ENCODE measurements at regions not wholly inside any gene's neighbourhood (a gene's known extent, or its start where the extent isn't known, plus 50 kb on each side); places are given as distances from the start of the nearest gene placed in this dataset.

DNA sequence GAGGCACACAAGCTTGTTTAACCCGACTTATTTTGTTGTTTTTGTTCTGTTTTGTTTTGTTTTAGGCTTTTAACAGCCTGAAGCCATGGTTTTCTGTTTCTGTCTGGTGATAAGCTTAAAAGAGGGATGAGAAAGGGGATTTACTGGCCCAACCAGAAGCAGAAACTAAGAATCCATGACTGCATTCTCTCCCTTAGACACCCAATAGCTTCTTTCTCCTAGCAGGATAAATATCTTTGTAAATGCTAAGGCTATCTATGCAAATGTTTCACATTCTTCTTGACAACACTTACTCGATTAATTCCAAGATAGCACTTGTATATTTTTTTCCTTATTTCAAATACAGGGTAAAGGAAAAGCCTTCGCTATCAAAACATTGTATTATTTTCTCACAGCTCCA, 53.7 kb upstream of the SMAD1 start:
- no peak for DNase-seq

DNA sequence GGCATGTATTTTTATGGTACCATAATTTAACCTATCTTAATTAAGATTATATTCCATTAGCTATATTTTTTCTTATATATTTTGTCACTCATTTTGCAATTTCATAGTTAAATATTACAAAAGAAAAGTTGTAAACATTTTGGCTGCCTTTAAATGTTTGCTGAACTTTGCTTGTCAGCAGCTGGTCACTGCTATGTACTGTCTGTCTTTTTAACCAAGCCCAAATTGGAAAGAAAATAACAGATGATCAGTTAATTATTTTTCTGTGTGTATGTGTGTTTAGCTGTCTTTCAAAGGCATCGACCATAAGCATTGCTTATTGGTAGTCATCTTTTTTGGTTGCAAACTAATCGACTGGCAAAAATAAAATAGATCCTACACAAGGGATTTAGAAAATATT, 54.4 kb upstream of the SMAD1 start:
- DNase-seq: no peak

DNA sequence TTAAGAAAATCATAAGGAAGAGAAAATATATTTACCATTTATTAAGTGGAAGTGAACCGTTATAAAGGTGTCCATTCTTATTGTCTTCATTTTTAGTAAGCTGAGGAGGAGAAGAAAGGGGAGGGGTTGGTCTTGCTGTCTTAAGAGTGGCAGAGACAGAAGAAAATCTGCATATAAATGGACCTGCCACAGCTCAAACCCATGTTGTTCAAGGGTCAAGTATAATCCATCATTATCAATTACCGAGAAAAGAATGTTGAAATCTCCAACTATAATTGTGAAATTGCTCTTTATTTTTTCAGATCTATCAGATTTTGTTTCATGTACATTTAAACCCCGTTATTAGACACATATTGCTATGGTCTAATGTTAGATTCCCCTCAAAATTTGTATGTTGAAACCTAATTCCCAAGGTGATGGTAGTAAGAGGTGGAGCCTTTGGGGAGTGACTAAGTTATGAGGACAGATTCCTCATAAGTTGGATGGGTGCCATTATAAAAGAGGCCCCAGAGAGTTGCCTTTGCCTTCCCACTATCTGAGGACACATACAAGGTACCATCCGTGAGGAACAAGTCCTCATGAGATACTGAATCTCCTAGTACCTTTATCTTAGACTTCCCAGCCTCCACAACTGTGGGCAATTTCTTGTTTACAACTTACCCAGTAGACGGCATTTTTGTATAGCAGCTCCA, 58.5 kb upstream of the SMAD1 start:
- no peak for DNase-seq

DNA sequence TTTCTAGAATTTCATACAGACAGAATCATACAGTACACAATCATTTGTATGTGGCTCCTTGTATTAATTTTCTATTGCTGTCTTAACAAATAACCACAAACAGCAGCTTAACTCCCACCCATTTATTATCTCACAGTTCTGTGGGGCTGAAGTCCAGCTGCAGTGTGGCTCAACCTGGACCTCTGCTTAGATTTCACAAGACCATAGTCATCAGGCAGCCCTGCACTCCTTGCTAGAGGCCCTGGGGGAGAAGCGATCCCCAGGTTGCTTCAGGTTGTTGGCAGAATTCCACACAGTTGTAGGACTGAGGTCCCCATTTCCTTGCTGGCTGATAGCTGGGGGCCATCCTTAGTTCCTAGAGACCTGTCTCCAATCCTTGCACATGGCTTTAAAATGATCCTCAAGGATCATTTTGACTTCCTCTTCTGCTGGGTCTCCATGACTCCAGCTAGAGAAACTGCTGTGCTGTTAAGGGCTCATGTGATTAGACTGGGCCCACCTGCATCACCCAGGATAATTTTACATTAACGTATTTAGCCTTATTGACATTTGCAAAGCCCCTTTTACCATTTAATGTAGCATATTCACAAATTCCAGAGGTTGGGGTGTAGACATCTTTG, 60.9 kb upstream of the SMAD1 start:
- DNase-seq: no peak

DNA sequence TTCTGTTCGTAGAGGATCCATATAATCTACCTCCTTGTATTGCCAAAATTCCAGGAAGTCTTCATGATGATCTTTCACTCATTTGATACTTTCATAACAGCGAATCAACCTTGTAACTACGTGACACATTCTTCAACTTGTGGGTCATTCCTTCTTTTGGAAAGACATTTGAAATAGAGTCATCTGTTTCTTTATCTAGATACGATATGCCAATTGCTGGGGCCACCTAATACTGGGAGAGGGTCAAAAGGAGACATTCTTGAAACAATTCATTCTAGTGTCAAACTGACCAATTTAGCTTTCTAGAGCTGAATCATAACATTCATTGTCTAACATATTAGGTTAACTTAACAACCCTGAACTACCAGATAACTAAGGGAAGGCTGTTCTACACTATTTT, 62.9 kb upstream of the SMAD1 start:
- DNase-seq: no peak

DNA sequence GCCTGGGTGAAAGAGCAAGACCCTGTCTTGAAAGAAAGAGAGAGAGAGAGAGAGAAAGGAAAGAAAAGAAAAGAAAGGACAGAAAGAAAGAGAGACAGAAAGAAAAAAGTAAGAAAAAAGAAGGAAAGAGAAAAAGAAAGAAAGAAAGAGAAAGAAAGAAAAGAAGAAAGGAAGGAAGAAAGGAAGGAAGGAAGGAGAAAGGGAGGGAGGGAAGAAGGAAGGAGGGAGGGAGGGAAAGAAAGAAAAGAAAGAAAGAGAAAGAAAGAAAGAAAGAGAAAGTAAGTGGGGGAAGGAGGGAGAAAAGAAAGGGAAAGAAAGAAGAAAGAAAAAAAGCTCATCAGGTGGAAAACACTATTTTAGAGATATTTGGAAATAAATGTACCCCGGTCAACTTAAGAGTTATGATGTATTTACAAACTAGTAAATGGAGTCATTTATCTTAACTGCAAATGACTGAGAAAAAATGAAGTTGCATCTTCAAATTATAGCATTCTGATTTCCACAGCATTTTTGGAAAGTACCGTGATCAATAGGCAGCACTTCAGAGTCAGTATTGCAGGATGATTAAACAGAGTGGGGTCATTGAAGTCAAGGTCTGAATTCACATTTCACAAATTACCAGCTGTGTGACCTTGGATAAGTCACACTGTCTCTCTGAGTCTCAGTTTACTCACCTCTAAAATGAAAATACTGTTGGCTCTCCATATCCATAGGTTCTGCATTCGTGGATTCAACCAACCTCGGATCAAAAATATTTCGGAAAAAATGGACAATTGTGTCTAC, 64.1 kb upstream of the SMAD1 start:
- DNase-seq: no peak

DNA sequence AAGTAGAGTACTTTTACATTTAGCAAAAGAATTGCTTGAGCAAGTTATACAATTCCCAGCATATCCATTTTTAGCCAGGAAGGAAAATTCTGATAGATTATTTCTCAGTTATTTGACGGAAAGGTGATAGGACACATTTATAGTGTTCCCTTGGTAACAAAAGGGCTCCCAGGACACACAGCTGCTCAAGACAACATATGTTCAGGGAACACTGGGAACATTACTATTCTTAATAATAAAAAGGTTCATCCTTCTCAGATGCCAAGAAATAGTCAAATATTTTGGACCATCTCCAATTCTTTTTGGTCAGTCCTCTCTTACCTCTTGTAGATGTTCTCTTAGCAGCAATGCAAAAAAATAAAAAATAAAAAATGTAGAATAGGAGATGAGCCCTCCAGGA, 66.8 kb upstream of the SMAD1 start:
- DNase-seq: no peak

DNA sequence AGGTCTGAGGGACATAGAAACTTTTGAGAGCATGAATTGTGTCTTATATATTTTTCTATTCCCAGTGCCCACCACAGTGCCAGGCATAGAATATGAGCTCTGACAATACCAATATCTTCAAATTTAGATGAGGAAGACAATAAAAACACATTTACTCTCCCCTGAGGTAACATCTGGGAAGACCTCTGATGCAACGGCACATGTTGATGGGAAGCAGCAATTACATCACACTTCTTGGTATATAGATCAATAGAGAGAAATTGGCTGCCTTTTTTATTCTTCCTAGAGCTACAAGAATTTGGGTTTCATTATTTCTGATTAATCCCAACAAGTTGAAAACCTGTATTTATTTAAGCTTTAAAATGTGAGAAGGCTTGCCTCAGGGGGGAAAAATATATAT, 67.4 kb upstream of the SMAD1 start:
- DNase-seq: no peak

DNA sequence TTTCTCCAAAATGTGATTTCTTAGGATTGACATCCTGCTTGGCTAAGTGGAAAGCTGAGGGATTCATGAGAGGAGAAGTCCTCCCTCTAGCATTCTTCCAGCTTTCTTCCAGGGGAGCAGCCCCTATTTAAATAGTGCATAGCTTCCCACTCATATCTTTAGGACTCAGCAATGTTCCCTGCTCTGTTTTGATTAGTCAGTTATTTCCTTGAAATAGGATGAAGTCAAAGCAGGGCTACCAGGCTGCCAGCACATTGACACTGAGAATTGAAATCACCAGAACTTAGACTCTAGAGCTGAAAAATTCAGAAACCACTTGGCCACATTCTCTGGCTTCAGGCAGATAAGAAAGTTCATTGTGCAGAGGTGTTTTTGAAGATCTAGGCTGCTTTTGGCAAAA, 74.7 kb upstream of the SMAD1 start:
- DNase-seq: no peak

DNA sequence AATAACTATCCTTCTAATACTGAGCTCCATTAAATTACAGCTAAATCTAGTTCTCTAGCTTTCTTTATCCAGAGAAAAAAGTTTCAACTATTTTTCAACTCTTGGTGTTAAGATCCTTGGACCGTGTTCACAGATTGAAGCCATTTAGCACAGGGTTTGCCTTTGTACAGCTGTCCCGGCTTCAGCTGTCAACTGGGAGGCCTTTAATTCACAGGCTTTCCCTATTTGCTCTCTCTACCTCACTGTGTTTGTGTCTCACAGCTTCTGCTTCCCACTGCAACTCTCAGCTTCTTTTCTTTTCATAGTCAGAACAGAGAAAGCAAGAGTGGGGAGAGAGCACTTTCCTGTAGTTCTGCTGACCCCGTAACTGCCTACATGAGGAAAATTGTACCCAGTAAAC, 76.9 kb upstream of the SMAD1 start:
- DNase-seq: no peak

DNA sequence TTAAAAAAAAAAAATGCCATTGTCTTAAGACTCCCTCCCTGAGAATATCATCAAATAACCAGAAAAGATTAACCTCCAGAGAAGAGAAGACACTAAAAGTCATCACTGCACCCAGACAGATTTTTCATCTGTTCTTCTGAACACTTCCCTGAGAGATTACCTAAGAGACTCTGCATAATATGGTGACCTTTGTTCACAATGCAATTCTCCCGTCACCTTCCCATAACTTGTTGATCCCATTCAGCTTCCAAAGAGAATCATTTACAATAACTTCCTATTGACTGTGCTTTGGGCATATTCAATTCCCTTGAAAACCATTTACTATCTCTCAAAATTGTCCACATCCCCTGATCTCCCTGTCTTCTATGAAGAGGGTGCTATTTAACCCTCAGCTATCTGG, 85.1 kb upstream of the SMAD1 start:
- no peak for DNase-seq

DNA sequence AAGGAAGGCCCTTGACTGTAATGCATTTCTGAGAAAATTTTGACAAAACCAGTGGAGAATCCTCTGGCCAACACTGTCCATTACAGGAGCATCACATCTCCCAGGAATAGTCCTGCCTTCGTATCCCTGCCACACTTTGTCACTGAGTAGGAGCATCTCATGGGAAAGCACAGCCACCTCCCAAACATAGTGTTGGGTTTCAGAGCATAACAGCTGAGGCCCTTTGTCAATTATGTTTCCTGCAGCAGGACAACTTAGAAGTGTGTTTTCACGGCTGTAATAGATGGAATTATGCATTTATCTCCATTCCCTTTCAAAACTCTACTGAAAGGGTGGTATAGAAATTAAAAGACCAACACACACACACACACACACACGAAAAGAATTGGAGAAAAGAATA, 91.1 kb upstream of the SMAD1 start:
- no peak for DNase-seq

DNA sequence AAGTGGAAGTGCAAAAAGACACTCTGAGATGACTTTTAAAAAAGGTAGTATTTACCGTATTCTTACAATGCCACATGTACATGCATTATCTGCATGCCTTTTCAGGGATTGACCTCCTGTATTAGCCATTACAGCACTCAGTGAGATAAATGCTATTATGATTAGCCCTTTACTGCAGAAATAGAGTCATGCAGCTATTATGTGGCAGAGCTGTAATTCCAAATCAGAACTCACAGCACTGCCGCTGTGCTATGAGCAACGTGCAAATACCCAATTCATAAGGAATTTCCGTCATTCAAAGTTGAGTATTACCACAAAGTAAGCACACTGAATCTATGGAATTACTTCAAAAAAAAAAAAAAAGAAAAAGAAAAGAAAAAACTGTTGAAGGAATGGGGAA, 92.1 kb upstream of the SMAD1 start:
- DNase-seq: no peak

DNA sequence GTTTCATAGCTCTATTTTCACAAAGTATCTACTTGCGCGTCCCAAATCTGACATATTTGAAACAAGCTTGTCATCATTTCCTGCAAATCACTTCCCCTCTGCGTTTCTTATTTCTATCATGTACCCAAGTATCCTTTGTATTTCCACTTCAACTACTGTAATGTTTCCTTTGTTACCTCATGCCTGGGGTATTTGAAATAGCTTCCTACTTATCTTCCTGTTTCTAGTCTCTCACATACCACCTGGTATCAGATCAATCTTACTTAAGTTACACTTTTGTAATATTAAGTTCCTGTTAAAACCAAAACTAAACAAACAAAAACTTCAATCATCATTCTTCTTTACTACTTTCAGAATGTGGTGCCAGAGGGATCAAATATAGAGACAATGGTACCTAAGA, 93.6 kb upstream of the SMAD1 start:
- DNase-seq: no peak

DNA sequence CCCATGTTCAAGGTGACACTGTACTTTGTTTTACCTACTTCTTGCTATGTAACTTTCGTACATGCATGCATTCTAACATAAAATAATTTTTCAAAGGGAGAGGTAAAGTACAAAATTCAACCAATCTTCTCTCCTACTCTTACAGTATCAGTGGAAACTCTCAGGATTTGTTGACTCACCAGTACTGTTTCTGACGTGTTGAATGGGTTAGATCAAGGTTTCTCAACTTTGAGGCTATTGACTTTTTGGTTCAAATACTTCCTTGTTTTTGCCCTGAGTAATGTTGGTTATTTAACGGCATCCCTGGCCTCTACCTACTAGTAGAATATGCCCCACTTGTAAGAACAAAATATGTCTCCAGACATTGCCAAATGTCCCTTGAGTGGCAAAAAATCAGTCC, 94.6 kb upstream of the SMAD1 start:
- DNase-seq: no peak

DNA sequence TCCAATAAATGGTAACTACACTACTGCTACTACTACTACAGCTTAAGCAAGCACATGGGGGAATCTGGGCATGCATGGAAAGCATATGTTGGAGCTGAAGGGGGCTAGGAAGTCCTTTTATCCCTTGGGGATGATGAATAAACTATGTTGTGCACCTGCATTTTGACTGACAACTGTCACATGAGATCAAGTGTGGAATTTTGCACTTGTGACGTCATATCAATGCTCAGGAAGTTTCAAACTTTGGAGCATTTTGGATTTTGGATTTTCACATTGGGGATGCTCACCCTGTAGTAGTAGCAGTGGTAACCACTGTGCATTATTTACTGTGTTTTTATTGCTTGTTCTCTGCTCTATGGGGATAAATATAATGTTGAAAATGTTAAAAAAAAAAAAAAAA, 100.5 kb upstream of the SMAD1 start:
- no peak for DNase-seq

DNA sequence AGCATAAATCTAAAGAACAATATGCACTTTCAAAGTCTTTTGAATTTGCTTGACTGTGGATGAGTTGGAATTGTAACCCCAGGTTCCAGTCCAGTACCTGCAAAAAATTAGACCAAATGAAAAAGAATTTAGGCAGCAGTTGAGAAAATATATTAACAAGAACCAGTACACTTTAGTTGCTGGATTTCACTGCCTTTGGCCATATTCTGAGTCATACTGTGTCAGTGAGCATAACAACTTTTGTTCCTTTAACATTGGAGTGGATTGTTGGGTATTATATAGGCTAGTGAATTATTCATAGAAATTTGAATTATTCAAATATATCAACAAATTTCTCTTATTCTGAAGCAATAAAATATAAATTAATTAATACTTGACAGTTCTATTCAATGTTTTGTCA, 101.5 kb upstream of the SMAD1 start:
- no peak for DNase-seq

DNA sequence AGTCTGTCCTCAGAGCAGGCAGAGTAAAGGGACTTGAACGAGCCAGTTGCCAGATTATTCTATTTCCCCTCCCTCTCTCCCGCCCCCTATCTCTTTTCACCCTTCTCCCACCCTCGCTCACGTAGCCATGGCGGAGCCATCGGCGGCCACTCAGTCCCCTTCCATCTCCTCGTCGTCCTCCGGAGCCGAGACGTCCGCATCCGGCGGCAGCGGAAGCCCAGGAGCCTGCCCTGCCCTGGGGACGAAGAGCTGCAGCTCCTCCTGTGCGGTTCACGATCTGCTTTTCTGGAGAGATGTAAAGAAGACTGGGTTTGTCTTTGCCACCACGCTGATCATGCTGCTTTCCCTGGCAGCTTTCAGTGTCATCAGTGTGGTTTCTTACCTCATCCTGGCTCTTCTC, 106.2 kb upstream of the SMAD1 start:
- DNase-seq: no peak

DNA sequence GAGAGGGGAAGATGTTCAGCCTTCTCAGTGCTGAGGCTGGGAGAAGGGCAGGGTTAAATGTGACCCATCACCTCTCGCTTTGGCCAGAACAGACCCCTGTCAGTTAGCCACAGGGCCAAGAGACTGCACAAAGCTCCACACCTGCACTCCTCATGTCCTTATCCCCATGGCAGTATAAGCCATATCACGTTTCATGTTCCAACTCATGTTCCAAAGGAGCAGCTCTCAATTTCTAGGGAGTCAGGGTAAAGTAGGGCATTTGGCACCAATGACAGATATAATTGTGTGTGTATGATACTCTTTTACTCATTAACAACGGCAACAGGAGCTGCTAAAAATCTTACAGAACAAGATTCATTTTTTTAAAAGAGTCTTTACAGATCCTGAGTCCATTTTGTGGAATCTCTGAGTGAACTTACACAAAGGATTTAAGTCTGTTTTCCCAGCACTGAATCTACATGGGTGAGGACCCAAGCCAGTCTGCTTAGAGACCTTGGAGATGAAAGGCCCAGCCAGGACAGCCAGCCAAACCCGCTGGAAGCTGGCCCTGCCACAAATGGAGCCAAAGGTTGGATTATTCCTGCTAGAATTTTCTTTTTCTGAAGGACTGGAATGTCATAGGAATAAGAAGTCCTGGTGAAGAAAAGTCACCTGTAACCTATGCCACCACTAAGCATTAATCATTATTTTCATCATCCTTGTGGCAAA, 129.1 kb upstream of the SMAD1 start:
- DNase-seq: no peak

DNA sequence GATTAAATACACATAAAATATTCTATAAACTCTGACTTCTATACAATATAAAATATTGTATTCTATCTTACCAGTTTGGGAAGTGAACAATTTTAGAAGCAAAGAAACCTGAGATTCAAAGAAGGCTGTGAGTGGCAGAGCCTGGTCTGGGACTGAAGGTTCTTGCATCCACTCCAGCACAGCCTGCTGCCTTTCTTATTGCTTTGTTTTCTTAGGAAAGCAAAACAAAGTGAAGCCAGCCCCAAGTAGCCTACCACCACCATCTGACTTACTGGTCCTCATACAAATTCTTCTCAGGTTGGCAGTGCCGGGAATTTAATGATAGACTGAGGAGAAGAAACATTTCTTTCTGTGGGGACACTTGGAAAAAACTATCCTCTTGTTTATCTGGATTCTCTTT, 129.7 kb upstream of the SMAD1 start:
- DNase-seq: no peak

DNA sequence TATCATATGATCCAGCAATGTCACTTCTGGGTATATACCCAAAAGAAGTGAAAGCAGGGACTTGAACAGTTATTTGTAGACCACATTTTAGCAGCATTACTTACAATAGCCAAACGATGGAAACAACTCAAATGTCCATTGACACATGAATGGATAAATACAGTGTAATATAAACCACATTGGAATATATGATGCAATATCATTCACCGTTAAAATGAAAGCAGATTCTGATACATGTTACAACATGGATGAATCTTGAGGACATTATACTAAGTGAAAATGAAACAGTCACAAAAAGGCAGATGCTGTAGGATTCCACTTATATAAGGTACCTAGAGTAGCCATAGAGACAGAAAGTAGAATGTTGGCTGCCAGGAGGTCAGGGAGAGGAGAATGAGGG, 130.5 kb upstream of the SMAD1 start:
- no peak for DNase-seq

DNA sequence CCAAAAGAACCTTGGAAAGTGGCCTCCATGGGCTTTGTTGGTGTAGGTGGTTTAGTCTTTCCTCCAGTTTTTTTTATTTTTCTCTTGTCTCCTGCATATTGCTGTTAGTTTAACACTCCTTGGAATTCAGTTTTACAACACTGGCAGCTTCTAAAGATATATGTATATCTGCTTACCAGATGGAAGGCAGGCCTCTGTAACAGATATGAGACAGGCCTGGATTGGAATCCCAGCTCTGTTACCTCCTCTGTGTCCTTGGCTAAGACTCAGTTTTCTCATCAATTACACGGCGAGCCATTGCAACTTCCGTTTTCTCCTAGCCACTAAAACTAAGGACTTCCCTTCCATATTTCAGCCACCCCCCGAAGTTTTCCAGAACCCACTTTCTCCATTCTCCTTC, 133.4 kb upstream of the SMAD1 start:
- DNase-seq: no peak

DNA sequence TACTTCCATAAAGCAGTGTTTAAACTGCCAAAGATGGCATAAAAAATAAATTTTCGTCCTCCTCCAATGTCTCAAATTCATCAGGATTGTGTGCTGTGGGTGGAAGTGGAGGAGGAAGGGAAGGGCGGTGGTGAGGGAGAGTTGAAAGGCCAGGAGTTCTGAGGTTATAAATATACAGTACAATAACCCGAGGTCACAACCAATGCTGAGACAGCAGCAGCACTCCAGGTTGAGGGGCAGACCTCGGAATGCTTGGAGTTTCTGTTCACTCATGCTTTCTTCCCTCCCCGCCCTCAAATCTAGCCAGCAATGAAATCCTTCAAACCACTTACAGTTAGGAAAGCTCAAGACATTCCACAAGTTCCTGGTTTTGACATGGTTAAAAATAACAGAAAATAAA, 134.0 kb upstream of the SMAD1 start:
- no peak for DNase-seq

DNA sequence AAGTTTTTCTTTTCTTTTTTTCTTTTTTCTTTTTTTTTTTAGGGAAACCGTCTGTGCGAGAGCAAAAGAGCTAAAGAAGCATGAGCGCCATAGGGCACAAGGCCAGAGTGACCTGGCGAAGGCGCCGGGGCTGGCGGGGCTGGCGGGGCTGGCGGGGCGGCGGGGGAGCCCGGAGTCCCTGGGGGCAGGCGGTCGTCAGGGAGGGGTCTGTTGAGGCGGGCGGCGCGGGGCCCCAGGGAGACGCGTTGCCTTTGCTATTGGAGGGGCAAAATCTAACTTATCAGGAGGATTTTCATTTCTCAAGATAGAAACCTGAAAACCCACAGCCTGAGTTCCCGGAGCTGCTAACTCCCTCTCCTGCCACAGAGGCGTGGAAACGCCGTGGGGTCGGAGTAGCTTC, 135.6 kb upstream of the SMAD1 start:
- no peak for DNase-seq

Measured in activated CD8-positive, alpha-beta memory T cell treated with anti-CD3 and anti-CD28 coated beads, Interleukin-2, amount 50 U/mL, for 48 hours (primary cell).